ENCODE measurements at regions not wholly inside any gene's neighbourhood (a gene's known extent, or its start where the extent isn't known, plus 50 kb on each side); places are given as distances from the start of the nearest gene placed in this dataset.

DNA sequence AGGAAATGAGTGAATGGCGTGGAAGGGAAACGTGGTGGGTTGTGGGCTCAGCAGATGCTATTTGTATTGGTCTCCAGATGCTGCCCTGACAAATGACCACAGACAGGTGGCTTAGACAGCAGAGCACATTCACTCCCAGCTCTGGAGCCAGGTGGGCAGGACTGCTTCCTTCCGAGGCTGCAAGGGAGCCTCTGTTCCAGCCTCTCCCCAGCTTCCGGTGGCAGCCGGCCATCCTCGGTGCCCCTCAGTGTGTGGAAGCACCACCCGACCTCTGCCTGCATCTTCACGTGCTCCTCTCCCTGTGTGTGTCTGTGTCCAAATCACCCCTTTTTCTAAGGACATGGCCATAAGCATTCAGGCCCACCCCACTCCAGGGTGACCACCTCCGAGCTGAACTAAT, 105.1 kb downstream of the SOX1 start (continued):
- TF ChIP-seq, protein P1, sequence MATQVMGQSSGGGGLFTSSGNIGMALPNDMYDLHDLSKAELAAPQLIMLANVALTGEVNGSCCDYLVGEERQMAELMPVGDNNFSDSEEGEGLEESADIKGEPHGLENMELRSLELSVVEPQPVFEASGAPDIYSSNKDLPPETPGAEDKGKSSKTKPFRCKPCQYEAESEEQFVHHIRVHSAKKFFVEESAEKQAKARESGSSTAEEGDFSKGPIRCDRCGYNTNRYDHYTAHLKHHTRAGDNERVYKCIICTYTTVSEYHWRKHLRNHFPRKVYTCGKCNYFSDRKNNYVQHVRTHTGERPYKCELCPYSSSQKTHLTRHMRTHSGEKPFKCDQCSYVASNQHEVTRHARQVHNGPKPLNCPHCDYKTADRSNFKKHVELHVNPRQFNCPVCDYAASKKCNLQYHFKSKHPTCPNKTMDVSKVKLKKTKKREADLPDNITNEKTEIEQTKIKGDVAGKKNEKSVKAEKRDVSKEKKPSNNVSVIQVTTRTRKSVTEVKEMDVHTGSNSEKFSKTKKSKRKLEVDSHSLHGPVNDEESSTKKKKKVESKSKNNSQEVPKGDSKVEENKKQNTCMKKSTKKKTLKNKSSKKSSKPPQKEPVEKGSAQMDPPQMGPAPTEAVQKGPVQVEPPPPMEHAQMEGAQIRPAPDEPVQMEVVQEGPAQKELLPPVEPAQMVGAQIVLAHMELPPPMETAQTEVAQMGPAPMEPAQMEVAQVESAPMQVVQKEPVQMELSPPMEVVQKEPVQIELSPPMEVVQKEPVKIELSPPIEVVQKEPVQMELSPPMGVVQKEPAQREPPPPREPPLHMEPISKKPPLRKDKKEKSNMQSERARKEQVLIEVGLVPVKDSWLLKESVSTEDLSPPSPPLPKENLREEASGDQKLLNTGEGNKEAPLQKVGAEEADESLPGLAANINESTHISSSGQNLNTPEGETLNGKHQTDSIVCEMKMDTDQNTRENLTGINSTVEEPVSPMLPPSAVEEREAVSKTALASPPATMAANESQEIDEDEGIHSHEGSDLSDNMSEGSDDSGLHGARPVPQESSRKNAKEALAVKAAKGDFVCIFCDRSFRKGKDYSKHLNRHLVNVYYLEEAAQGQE (IDR thresholded peaks at IDR 0.05; ENCODE audit: unreplicated experiment): no peak
- TF ChIP-seq NANOG (IDR thresholded peaks at IDR 0.05; ENCODE audit: borderline replicate concordance): no peak
- no peak for TF ChIP-seq ZNF331 (CRISPR knock-in tag; IDR thresholded peaks at IDR 0.05; ENCODE audit: low read depth)
- no peak for TF ChIP-seq EZH2phosphoT487 (IDR thresholded peaks at IDR 0.05; ENCODE audit: unreplicated experiment)
- no peak for TF ChIP-seq POLR2AphosphoS5 (IDR thresholded peaks at IDR 0.05; ENCODE audit: low read depth)
- TF ChIP-seq STAT1 (IDR thresholded peaks at IDR 0.05; ENCODE audit: unreplicated experiment): no peak
- no peak for TF ChIP-seq JUNB (IDR thresholded peaks at IDR 0.05; ENCODE audit: unreplicated experiment)

DNA sequence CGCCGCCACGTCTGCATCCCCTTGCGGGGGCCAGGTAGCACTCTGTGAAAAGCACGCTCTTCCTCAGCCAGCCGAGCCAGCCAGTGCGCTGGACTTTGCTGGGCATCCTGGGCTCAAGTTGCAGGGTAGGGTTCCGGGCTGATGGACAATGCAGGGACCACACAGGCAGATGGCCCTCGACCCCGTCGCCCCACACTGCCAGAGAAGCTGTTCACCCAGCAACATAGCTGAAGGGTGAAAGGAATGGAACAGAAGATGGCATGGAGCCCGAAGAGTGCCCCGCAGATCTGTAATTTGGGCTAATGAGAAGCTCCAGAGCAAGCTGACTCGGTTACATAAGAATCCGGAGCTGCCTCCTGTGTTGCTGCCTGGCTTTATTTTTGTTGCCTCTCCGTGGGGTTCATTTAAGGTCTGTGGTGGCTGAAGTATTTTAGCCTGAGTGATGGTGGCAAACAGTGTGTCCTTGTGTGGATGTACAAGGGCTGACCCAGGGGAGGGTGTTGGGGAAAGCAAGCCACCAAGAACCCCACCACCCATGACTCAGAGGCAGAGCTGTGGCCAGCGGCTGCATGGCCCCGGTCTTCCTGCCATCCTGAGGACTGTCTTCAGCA, 105.8 kb downstream of the SOX1 start:
- H3K4me3 ChIP-seq: no peak overlapping the region
- H3K79me2 ChIP-seq (replicated peaks; ENCODE audit: insufficient read depth): no peaks in the 10 kb centered on the region
- H4K20me1 ChIP-seq (replicated peaks; ENCODE audit: insufficient read depth): no peaks in the 10 kb centered on the region
- no peaks in the 10 kb centered on the region for H3K4me1 ChIP-seq (ENCODE audit: insufficient read depth)
- no peak overlapping the region for H3K4me2 ChIP-seq
- H3K36me3 Mint-ChIP-seq (ENCODE audit: low read depth): no peaks in the 10 kb centered on the region
- no peaks in the 10 kb centered on the region for H3K36me3 ChIP-seq (ENCODE audit: insufficient read depth)
- ATAC-seq (no peak), DNase-seq (ENCODE audit: low spot score) (no peak)
- H3K9me2 ChIP-seq (ENCODE audit: insufficient read depth): no peaks in the 10 kb centered on the region
- H2AFZ ChIP-seq: no peak overlapping the region
- peaks cover 2% of the 10 kb centered on the region; the same call in 1 of the 3 replicates for H3K4me1 Mint-ChIP-seq
- H3K27ac Mint-ChIP-seq: no peak overlapping the region
- H3K27ac ChIP-seq (ENCODE audit: low read depth): no peak overlapping the region
- H3K9me3 Mint-ChIP-seq: peaks cover 10% of the 10 kb centered on the region
- peaks cover 4% of the 10 kb centered on the region for H3K27me3 Mint-ChIP-seq (ENCODE audit: insufficient read depth, low read depth, poor library complexity)
- H3K27me3 ChIP-seq (ENCODE audit: insufficient read depth): no peaks in the 10 kb centered on the region
- H3K4me3 Mint-ChIP-seq: no peak overlapping the region
- no peaks in the 10 kb centered on the region for H3F3A ChIP-seq (replicated peaks; ENCODE audit: low read depth)
- TF ChIP-seq ZNF331 (CRISPR knock-in tag; IDR thresholded peaks at IDR 0.05; ENCODE audit: low read depth) (no peak), STAT1 (IDR thresholded peaks at IDR 0.05; ENCODE audit: unreplicated experiment) (no peak), EZH2phosphoT487 (IDR thresholded peaks at IDR 0.05; ENCODE audit: unreplicated experiment) (no peak), JUNB (IDR thresholded peaks at IDR 0.05; ENCODE audit: unreplicated experiment) (no peak), CREB1 (CRISPR knock-in tag; IDR thresholded peaks at IDR 0.05; ENCODE audit: low read depth) (no peak), EZH2 (IDR thresholded peaks at IDR 0.05; ENCODE audit: low read depth, unreplicated experiment) (no peak)
- TF ChIP-seq, protein P2, sequence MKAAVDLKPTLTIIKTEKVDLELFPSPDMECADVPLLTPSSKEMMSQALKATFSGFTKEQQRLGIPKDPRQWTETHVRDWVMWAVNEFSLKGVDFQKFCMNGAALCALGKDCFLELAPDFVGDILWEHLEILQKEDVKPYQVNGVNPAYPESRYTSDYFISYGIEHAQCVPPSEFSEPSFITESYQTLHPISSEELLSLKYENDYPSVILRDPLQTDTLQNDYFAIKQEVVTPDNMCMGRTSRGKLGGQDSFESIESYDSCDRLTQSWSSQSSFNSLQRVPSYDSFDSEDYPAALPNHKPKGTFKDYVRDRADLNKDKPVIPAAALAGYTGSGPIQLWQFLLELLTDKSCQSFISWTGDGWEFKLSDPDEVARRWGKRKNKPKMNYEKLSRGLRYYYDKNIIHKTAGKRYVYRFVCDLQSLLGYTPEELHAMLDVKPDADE (IDR thresholded peaks at IDR 0.05): no peak
- TF ChIP-seq, protein P3, sequence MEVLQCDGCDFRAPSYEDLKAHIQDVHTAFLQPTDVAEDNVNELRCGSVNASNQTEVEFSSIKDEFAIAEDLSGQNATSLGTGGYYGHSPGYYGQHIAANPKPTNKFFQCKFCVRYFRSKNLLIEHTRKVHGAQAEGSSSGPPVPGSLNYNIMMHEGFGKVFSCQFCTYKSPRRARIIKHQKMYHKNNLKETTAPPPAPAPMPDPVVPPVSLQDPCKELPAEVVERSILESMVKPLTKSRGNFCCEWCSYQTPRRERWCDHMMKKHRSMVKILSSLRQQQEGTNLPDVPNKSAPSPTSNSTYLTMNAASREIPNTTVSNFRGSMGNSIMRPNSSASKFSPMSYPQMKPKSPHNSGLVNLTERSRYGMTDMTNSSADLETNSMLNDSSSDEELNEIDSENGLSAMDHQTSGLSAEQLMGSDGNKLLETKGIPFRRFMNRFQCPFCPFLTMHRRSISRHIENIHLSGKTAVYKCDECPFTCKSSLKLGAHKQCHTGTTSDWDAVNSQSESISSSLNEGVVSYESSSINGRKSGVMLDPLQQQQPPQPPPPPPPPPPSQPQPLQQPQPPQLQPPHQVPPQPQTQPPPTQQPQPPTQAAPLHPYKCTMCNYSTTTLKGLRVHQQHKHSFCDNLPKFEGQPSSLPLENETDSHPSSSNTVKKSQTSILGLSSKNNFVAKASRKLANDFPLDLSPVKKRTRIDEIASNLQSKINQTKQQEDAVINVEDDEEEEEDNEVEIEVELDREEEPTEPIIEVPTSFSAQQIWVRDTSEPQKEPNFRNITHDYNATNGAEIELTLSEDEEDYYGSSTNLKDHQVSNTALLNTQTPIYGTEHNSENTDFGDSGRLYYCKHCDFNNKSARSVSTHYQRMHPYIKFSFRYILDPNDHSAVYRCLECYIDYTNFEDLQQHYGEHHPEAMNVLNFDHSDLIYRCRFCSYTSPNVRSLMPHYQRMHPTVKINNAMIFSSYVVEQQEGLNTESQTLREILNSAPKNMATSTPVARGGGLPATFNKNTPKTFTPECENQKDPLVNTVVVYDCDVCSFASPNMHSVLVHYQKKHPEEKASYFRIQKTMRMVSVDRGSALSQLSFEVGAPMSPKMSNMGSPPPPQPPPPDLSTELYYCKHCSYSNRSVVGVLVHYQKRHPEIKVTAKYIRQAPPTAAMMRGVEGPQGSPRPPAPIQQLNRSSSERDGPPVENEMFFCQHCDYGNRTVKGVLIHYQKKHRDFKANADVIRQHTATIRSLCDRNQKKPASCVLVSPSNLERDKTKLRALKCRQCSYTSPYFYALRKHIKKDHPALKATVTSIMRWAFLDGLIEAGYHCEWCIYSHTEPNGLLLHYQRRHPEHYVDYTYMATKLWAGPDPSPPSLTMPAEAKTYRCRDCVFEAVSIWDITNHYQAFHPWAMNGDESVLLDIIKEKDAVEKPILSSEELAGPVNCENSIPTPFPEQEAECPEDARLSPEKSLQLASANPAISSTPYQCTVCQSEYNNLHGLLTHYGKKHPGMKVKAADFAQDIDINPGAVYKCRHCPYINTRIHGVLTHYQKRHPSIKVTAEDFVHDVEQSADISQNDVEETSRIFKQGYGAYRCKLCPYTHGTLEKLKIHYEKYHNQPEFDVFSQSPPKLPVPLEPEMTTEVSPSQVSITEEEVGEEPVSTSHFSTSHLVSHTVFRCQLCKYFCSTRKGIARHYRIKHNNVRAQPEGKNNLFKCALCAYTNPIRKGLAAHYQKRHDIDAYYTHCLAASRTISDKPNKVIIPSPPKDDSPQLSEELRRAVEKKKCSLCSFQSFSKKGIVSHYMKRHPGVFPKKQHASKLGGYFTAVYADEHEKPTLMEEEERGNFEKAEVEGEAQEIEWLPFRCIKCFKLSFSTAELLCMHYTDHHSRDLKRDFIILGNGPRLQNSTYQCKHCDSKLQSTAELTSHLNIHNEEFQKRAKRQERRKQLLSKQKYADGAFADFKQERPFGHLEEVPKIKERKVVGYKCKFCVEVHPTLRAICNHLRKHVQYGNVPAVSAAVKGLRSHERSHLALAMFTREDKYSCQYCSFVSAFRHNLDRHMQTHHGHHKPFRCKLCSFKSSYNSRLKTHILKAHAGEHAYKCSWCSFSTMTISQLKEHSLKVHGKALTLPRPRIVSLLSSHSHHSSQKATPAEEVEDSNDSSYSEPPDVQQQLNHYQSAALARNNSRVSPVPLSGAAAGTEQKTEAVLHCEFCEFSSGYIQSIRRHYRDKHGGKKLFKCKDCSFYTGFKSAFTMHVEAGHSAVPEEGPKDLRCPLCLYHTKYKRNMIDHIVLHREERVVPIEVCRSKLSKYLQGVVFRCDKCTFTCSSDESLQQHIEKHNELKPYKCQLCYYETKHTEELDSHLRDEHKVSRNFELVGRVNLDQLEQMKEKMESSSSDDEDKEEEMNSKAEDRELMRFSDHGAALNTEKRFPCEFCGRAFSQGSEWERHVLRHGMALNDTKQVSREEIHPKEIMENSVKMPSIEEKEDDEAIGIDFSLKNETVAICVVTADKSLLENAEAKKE (CRISPR knock-in tag; IDR thresholded peaks at IDR 0.05): no peak
- TF ChIP-seq, protein P4, sequence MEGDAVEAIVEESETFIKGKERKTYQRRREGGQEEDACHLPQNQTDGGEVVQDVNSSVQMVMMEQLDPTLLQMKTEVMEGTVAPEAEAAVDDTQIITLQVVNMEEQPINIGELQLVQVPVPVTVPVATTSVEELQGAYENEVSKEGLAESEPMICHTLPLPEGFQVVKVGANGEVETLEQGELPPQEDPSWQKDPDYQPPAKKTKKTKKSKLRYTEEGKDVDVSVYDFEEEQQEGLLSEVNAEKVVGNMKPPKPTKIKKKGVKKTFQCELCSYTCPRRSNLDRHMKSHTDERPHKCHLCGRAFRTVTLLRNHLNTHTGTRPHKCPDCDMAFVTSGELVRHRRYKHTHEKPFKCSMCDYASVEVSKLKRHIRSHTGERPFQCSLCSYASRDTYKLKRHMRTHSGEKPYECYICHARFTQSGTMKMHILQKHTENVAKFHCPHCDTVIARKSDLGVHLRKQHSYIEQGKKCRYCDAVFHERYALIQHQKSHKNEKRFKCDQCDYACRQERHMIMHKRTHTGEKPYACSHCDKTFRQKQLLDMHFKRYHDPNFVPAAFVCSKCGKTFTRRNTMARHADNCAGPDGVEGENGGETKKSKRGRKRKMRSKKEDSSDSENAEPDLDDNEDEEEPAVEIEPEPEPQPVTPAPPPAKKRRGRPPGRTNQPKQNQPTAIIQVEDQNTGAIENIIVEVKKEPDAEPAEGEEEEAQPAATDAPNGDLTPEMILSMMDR (conservative IDR thresholded peaks at IDR 0.05; ENCODE audit: low read depth in 2 of 2): no peak

Data from GM23338 (cell line).